ENCODE measurements at regions not wholly inside any gene's neighbourhood (a gene's known extent, or its start where the extent isn't known, plus 50 kb on each side); places are given as distances from the start of the nearest gene placed in this dataset.

DNA sequence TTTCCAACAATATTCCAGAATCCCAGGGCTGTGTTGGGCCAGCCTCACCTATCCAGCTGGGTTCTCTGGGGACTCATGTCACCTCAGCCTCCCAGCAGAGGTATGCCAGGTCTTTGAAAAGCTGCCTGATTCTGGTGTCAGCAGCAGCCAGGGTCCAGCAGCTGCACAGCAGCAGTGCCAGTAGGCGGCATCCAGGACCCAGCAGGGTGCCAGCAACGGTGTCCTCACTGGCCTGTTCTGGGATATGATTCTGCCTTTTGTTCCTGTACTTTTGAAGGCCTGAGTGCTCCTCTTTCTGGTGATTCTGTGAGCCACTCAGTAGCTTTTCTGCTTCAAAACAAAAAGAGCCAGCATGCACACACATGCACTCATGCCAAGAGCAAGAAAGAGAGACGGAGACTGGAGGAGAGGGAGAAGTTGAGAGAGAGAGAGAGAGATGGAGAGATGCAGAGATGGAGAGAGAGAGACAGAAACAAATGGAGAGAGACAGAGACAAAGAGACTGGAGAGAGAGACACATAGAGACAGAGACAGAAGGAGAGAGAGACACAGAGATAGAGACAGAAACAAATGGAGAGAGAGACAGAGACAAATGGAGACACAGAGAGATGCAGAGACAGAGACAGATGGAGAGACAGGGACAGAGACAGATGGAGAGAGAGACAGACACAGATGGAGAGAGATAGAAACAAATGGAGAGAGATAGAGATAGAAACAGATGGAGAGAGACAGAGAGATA, 205.7 kb downstream of the UACA start:
- DNase-seq (ENCODE audit: insufficient read length, low spot score) (no peak), FAIRE-seq (no peak)
- TF ChIP-seq TAF1 (IDR thresholded peaks at IDR 0.05; ENCODE audit: low read depth, low read length) (no peak), POLR2A (IDR thresholded peaks at IDR 0.05; ENCODE audit: low read depth, low read length) (no peak), PAX5 (IDR thresholded peaks at IDR 0.05; ENCODE audit: insufficient read depth, low read length, severe bottlenecking) (no peak), SPI1 (IDR thresholded peaks at IDR 0.05; ENCODE audit: low read depth, low read length) (no peak), POLR2AphosphoS5 (IDR thresholded peaks at IDR 0.05; ENCODE audit: low read depth, low read length) (no peak), POU2F2 (IDR thresholded peaks at IDR 0.05; ENCODE audit: low read depth, low read length) (no peak)

DNA sequence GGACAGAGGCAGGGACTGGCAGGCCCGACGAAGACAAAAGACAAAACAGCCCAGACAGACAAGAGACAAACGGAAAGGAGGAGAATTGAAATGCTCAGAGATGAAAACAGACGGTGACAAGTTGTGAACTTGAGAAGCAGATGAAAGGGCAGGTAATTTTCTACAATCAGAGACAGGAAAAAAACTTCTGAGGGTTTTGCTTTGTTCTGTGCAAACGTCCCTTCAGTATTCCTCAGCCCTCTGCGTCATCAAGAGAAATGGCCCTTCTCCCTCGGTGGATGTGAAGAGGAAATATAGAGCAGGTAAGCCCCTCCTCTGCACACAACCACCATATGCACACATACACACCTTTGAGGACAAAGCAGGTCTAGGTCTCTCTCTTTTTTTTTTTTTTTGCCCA, 206.6 kb downstream of the UACA start:
- no peak for TF ChIP-seq POU2F2 (IDR thresholded peaks at IDR 0.05; ENCODE audit: low read depth, low read length)
- TF ChIP-seq POLR2AphosphoS5 (IDR thresholded peaks at IDR 0.05; ENCODE audit: low read depth, low read length), result no peak
- TF ChIP-seq TAF1 (IDR thresholded peaks at IDR 0.05; ENCODE audit: low read depth, low read length), result no peak
- no peak for TF ChIP-seq SPI1 (IDR thresholded peaks at IDR 0.05; ENCODE audit: low read depth, low read length)
- TF ChIP-seq POLR2A (IDR thresholded peaks at IDR 0.05; ENCODE audit: low read depth, low read length), result no peak
- TF ChIP-seq PAX5 (IDR thresholded peaks at IDR 0.05; ENCODE audit: insufficient read depth, low read length, severe bottlenecking), result no peak
- no peak for FAIRE-seq
- DNase-seq (ENCODE audit: insufficient read length, low spot score), result no peak

DNA sequence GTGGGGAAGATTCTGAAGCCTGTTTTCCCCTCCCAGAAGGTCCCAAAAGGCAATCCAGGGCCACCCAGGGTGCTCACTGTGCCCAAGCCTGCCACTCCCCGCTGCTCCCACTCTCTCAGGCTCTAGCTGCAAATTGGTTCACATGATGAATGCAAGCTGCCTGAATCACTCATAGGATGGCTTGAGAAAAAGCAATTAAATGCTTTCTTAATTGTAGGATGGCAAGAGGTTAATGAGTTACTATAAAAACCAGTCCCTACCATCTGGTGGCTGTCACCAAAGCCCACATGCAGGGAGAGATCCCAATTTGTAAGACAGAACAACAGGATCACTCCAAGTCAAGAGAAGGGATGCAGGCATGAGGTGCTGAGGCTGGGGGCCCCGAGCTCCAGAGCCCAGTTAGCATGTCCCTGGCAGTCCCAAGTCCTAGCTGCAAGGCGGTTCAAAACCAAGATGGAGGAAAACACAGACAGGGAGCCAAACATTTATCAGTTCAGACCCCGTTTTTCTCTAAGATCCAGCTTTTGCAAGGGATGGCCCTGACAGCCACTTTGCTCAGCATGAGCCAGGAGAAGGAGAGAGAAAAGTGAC, 207.1 kb downstream of the UACA start:
- no peak for DNase-seq (ENCODE audit: insufficient read length, low spot score)
- TF ChIP-seq PAX5 (IDR thresholded peaks at IDR 0.05; ENCODE audit: insufficient read depth, low read length, severe bottlenecking) (no peak), POLR2AphosphoS5 (IDR thresholded peaks at IDR 0.05; ENCODE audit: low read depth, low read length) (no peak), TAF1 (IDR thresholded peaks at IDR 0.05; ENCODE audit: low read depth, low read length) (no peak), SPI1 (IDR thresholded peaks at IDR 0.05; ENCODE audit: low read depth, low read length) (no peak), POLR2A (IDR thresholded peaks at IDR 0.05; ENCODE audit: low read depth, low read length) (no peak)
- FAIRE-seq, result no peak

DNA sequence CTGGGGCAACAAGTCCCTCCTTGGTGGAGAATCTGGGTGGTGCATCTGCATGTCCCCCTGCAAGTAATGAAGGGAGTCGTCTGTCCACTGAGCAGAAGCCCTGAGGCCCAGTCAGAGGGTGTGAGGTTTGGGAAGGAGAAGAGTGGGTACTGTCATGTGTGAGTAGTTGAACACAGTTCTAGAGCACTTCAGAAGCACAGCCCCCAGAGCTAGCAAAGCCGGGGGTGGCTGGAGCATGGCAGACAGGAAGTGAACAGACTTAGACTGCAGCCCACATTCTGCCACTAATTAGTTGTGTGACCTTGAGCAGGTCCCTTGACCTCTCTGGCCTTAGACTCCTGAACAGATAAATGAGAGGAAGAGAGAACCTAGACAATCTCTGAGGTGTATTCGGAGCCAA, 207.6 kb downstream of the UACA start:
- FAIRE-seq (no peak), DNase-seq (ENCODE audit: insufficient read length, low spot score) (no peak)
- TF ChIP-seq SPI1 (IDR thresholded peaks at IDR 0.05; ENCODE audit: low read depth, low read length), result no peak

DNA sequence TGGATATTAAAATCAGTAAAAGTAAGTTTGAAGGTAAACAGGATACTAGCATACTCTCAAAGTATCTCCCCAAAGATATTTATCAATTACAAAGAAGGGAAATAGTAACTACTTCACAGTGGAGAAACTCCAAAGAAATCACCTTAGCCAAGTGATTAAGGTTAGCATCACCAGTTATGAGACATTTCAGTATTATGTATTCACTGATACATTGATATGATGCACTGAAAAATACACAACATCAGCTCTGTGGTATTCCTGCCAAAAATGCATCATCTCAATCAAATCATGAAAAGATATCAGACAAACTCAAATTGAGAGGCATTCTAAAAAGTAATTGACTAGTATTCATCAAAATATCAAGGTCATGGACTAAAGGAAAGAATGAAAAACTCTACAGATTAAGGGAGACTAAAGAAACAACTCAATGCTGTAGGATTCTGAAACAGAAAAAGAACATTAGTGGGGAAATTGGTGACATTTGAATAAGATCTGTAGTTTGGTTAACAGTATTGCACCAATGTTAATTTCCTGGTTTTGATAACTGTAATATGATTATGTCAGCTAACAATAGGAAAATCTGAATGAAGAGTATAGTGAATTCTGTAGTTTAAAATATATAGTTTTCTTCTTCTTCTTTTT, 215.4 kb downstream of the UACA start:
- FAIRE-seq, result no peak
- no peak for DNase-seq (ENCODE audit: insufficient read length, low spot score)
- TF ChIP-seq PAX5 (IDR thresholded peaks at IDR 0.05; ENCODE audit: insufficient read depth, low read length, severe bottlenecking), result no peak
- no peak for TF ChIP-seq POU2F2 (IDR thresholded peaks at IDR 0.05; ENCODE audit: low read depth, low read length)
- TF ChIP-seq POLR2AphosphoS5 (IDR thresholded peaks at IDR 0.05; ENCODE audit: low read depth, low read length), result no peak
- TF ChIP-seq SPI1 (IDR thresholded peaks at IDR 0.05; ENCODE audit: low read depth, low read length), result no peak
- TF ChIP-seq TAF1 (IDR thresholded peaks at IDR 0.05; ENCODE audit: low read depth, low read length), result no peak

DNA sequence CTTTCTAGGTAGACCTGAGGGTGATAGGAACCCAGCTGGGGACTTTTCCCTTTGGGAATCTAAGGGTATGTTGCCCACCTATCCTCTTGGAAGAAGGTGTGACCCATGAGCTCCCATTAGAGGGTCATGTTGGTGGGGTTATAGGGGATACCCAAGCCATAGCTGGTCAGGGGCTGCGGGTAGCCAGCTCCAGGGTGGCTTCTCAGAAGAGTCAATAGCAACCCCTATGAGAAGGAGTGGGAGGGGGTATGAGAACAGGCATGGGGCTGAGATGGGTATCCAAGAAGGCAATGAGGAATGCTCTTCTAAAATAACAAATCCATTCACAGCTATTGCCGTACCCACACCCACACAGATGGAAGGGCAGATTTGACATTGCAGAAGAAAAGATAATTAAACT, 217.8 kb downstream of the UACA start:
- DNase-seq (ENCODE audit: insufficient read length, low spot score), result no peak
- FAIRE-seq, result no peak
- no peak for TF ChIP-seq SPI1 (IDR thresholded peaks at IDR 0.05; ENCODE audit: low read depth, low read length)
- no peak for TF ChIP-seq POLR2A (IDR thresholded peaks at IDR 0.05; ENCODE audit: low read depth, low read length)
- TF ChIP-seq POU2F2 (IDR thresholded peaks at IDR 0.05; ENCODE audit: low read depth, low read length), result no peak

DNA sequence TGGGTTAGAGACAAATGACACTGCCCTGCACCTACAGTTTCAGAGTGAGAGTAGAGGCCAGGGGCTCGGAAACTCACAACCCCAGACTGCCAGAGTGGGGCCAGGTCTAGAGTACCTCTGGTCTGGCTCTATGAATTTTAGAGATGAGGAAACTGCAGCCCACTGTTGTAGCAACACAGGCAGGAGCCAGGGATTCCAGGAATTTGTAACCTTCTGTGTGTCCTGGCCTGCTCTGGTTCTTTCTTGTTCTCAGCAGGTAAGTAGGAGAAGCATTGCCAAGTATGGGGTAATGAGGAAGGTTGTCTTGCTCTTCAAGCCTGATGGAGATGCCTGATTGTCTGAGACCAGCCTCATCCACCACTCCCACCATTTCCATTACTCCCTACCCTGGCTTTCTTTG, 221.8 kb downstream of the UACA start:
- TF ChIP-seq SPI1 (IDR thresholded peaks at IDR 0.05; ENCODE audit: low read depth, low read length), result no peak
- no peak for TF ChIP-seq POU2F2 (IDR thresholded peaks at IDR 0.05; ENCODE audit: low read depth, low read length)
- TF ChIP-seq PAX5 (IDR thresholded peaks at IDR 0.05; ENCODE audit: insufficient read depth, low read length, severe bottlenecking), result no peak
- no peak for TF ChIP-seq POLR2A (IDR thresholded peaks at IDR 0.05; ENCODE audit: low read depth, low read length)
- no peak for TF ChIP-seq TAF1 (IDR thresholded peaks at IDR 0.05; ENCODE audit: low read depth, low read length)
- no peak for TF ChIP-seq POLR2AphosphoS5 (IDR thresholded peaks at IDR 0.05; ENCODE audit: low read depth, low read length)
- FAIRE-seq, result no peak
- DNase-seq (ENCODE audit: insufficient read length, low spot score), result no peak

DNA sequence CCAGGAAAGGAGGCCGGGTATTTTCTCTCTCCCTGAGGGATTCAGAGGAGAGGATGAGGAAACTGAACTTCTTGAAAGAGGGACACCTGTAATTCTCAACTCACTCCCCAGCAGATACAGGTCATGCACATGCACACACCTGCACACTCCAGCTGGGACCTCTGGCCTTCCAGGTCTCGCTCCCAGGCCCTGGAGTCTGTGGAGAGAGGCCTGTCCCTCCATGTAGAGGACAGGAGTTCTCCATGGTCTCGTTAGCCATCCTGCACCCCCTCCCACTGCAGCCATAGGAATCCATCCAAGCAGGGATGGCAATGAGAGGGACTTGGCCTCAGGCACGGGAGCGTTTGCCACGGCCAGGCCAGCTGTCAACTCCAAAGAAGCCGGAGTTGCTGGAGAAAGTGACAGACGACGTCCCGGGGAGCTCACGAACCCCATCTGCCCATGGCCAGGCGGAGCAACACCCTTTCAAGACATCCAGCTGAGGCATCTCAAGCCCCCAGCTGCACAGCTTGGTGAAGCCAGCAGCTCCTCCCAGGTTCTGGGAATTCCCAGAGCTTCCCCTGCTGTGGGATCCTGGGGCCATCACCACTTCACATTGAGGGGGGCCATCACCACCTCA, 223.3 kb downstream of the UACA start:
- TF ChIP-seq POLR2AphosphoS5 (IDR thresholded peaks at IDR 0.05; ENCODE audit: low read depth, low read length) (no peak), POLR2A (IDR thresholded peaks at IDR 0.05; ENCODE audit: low read depth, low read length) (no peak), SPI1 (IDR thresholded peaks at IDR 0.05; ENCODE audit: low read depth, low read length) (no peak), TAF1 (IDR thresholded peaks at IDR 0.05; ENCODE audit: low read depth, low read length) (no peak), POU2F2 (IDR thresholded peaks at IDR 0.05; ENCODE audit: low read depth, low read length) (no peak), PAX5 (IDR thresholded peaks at IDR 0.05; ENCODE audit: insufficient read depth, low read length, severe bottlenecking) (no peak)
- no peak for DNase-seq (ENCODE audit: insufficient read length, low spot score)
- no peak for FAIRE-seq

DNA sequence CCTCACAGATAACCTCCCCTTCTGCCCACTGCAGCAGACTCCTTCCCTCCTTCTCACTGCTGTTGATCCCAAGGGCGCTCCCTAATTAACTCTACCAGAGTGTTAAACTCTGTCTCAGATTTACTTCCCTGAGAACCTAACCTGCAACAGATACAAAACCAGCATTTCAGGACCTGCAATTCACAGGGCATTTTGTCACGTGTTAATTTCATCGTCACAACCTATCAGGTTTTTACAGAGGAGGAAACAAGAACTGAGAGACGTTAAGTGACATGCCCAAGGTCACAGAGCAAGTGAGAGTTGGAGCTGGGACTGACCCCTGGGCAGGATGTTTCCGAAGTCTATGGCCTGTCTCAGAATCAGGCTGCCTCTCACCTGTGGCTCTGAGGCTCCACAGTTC, 223.9 kb downstream of the UACA start:
- DNase-seq (ENCODE audit: insufficient read length, low spot score) (no peak), FAIRE-seq (no peak)

More for the DNA sequence above, 223.9 kb downstream of the UACA start:
- no peak for TF ChIP-seq POU2F2 (IDR thresholded peaks at IDR 0.05; ENCODE audit: low read depth, low read length)
- no peak for TF ChIP-seq POLR2AphosphoS5 (IDR thresholded peaks at IDR 0.05; ENCODE audit: low read depth, low read length)
- no peak for TF ChIP-seq PAX5 (IDR thresholded peaks at IDR 0.05; ENCODE audit: insufficient read depth, low read length, severe bottlenecking)
- TF ChIP-seq POLR2A (IDR thresholded peaks at IDR 0.05; ENCODE audit: low read depth, low read length), result no peak
- TF ChIP-seq SPI1 (IDR thresholded peaks at IDR 0.05; ENCODE audit: low read depth, low read length), result no peak
- TF ChIP-seq TAF1 (IDR thresholded peaks at IDR 0.05; ENCODE audit: low read depth, low read length), result no peak

Measured in GM12891 (cell line).